GM12892 (cell line): ENCODE measurements at regions not wholly inside any gene's neighbourhood (a gene's known extent, or its start where the extent isn't known, plus 50 kb on each side); places are given as distances from the start of the nearest gene placed in this dataset.
A peak's percentile ranks its signal among the peaks of the same experiment; 100 is the strongest.
"Not testable (repeated sequence)": the region's sequence is repeated elsewhere in the genome, so short reads cannot be mapped to it uniquely, and the experiment has no call there.

ENCODE experiments used
- DNase-seq: peaks from one replicate; pipeline ENCODE4 v3.0.0; 2011; ENCODE audit not compliant: insufficient read length
- FAIRE-seq: peaks from 2 replicates; lab custom pipeline; 2011; peaks lifted over from hg19 to GRCh38; lab: Jason Lieb, UNC
- POLR2A ChIP-seq: IDR thresholded peaks from 2 replicates; pipeline ENCODE4 v1.6.1; 2011; ENCODE audit warnings: low read depth, low read length, control low read depth
- POLR2AphosphoS5 ChIP-seq: IDR thresholded peaks from 2 replicates; pipeline ENCODE4 v1.6.1; 2011; ENCODE audit warnings: low read depth, low read length, control low read depth
- TAF1 ChIP-seq: IDR thresholded peaks from 2 replicates; pipeline ENCODE4 v1.6.1; 2011; ENCODE audit warnings: low read depth, mild to moderate bottlenecking, control low read depth, low read length, borderline replicate concordance

DNA sequence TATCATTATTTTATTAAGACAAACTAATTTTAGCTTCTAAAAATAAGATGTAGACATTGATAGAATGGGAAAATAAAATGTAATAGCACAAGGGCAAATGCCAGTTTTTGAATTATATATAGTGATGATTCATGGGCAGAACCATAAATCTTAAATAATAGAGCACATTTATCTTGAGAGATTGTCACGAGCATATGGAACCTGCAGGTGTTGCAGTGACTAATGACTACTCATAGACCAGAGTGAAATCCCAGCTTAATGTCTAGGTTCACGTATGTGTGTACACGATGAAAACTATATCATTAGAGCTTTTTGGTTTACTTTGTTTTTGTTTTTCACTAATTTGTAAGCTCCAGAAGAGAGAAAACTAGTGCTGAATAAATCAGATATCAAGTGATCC is 150.2 kb upstream of the CACNA2D1 start:
- TF ChIP-seq POLR2A (no peak), POLR2AphosphoS5 (no peak), TAF1 (no peak)
- no peak for FAIRE-seq
- no peak for DNase-seq

DNA sequence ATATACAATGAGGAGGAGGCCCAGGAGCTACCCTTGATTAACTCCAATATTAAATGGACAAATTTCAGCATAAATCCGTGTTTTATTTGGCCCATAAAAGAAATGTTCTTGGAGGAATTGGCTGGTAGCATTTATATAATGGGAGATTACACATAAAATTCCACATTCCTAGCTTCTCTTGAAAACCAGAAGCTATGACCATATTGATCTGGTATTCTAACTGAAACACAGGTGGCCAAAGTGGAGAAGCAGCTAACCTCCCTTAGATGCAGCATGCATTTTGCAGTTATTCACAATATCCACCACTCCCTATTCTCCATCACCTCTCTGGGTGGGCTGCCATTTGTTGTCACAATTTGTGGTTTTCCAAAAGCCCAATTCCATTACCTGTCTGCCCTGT is 148.8 kb upstream of the CACNA2D1 start:
- TF ChIP-seq POLR2A = no peak
- TF ChIP-seq POLR2AphosphoS5 = no peak
- no peak for TF ChIP-seq TAF1
- DNase-seq (no peak), FAIRE-seq (no peak)

DNA sequence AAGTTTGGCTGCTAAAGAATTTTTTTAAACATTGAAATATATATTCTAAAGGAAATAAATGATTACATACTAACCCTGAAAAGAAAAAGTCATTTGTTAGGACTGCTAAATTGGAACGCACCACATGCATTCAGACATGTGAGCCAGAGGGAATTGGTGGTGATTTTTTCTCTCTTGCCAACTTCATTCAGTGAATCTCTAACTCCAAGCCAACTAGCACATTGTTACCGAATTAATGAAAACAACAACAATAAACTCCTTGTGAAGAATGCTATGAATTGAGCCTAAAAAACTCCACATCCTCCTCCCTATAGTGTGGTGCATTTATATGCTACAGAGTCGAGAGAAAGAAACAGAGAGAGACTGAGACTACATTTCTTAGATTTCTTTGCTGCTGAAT is 135.5 kb upstream of the CACNA2D1 start:
- DNase-seq (no peak), FAIRE-seq (no peak)
- TF ChIP-seq TAF1 (no peak), POLR2A (no peak), POLR2AphosphoS5 (no peak)

DNA sequence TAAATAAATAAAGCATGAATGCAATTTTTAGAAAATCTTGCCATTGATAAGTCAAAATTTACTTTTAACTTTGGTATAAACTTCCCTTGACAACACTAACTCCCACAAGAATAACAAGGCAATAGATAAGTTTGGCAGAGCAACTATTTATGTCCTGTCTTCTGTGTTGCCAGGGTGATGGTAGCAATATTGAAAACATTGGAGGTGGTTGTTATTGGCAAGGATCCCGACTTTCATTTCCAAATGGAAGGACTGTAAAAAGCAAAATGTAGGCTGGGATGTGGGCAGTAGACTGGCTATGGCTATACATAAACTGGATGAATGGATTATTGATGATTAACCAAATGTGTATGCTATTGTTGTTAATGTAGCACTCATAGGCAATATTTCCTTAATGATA is 134.9 kb upstream of the CACNA2D1 start:
- TF ChIP-seq POLR2A = no peak
- TF ChIP-seq TAF1 = no peak
- TF ChIP-seq POLR2AphosphoS5 = no peak
- DNase-seq (no peak), FAIRE-seq (no peak)

DNA sequence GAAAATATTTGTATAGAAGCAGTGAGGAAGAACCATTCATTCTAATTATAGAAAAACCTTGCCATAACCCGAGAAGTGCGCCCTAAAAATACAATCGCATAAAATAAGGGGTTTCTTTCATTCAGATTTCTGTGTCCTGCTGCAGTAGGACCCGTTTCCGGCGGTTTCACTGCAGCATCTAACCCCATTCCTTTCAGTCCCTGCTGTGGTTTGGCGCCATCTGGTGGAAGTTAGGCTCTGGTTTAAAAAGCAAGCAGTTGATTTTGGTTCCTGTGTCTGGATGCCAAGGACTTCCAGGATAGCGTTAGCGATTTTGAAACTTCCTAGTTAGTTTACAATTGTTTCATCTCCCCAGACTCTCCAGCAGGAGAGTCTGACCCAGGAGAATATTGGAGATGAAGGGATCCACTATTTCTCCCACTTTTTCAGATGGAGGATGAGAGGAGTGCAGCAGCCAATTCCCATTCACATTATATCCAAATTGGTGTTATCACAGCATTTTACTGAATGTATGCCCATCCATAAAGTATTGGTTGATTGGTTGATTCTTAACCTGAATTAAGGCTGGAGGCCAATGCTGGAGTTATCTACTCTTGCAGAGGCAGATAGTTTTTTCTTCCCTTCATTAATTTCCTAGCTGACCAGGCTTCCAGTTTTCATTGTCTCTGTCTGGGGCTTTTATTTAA is 128.8 kb upstream of the CACNA2D1 start:
- DNase-seq (peak; percentile 18), FAIRE-seq (peak; percentile 85)
- no peak for TF ChIP-seq TAF1
- no peak for TF ChIP-seq POLR2AphosphoS5
- no peak for TF ChIP-seq POLR2A

DNA sequence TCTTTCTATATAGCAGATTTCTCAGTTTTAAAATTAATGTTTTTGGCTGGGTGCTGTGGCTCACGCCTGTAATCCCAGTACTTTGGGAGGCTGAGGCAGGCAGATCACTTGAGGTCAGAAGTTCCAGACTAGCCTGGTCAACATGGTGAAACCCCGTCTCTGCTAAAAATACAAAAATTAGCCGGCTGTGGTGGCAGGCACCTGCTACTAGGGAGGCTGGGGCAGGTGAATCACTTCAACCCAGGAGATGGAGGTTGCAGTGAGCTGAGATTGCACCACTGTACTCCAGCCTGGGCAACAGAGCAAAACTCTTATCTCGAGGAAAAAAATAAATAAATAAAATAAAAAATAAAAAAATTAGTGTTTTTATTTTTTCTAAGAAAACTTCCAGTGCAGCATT is 127.5 kb upstream of the CACNA2D1 start:
- DNase-seq, FAIRE-seq: not testable (repeated sequence)

DNA sequence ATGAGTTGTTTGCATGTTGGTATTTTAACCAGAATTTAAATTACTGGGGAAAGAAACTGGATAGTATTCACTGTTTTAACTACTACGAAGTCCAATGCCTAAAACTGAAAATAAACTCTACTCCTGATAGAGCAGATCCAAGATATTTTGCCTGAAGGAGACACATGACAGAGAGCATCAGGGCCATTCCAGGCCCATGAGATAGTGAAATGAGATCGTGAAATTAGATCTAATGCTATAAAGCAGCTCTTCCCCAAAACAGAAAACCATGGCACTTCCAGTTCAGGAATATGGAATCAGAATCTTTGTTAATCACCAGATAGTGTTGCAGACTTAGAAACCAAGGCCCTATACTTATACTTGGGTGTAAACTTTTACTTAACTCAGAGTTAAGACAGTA is 124.3 kb upstream of the CACNA2D1 start:
- FAIRE-seq (no peak), DNase-seq (no peak)

DNA sequence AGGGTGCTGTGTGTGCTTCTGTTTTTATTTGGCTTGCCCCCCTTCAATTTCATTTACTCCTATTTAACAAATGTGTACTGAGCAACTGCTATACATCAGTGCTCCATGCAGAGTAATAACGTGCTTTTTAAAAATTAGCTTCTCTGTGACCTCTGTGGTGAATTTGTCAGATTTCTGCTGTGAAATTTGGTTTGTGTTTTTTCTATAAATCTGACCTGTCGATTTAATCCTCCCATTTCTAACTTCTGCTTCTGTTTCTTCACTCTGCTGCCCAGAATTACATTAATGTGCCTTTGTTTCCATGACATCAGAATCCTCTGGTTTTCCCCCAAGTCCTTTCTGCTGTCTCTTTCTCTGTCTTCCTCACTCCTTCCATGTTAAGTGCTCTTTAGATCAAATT is 123.8 kb upstream of the CACNA2D1 start:
- FAIRE-seq = peak; percentile 58
- TF ChIP-seq POLR2A (no peak), POLR2AphosphoS5 (no peak), TAF1 (no peak)
- DNase-seq = no peak

More for the DNA sequence above, 124.3 kb upstream of the CACNA2D1 start:
- TF ChIP-seq TAF1 (no peak), POLR2A (no peak), POLR2AphosphoS5 (no peak)

DNA sequence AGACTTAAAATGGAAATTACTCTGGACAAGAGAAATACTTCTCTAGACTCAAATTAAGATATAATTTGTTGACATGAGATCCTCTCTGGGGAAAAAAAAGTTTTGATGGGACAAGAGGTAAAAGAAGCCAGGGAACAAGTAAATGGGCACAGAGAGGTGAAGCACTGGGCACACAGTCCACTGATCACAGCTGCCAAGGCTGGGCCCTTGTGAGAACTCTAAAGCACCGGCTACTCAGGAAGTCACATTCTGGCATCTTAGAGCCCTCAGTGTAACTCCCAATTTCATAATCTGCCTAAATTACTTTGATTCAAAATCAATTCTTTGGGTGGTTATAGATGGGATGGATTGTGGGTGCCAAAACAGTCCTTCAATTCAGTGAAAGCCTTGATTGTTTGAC is 123.2 kb upstream of the CACNA2D1 start:
- TF ChIP-seq POLR2A = no peak
- TF ChIP-seq TAF1 = no peak
- no peak for TF ChIP-seq POLR2AphosphoS5
- DNase-seq (no peak), FAIRE-seq (no peak)

DNA sequence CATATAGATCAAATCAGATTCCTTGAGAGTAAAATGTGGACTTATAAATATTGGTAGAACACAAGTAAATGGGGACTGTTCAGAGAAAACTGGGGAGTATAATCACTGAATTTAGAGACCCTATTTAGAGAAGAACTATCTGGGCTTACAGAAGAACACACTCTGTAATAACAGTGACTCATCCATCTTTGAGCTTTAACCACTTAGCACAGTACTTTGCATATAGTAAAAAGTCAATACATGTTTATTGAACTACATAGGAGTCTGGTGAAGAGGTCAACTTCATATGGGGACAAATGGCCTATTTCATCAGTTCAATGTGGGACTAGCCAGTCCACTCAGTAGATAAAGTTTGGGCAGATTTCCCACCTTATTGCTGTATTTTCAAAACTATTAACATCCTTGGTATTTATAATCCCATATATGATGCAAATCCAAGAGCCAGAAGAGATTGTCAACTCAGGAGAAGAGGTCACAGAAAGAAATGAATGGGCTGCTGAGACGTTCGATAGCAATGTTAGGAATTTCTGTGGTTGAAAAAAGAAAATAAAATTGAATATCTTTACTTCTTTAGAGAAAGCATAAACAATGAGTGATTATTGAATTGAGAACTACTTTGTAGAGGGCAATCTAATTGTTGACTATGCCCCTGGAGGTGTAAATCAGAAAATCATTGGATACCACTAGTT is 119.3 kb upstream of the CACNA2D1 start:
- DNase-seq (no peak), FAIRE-seq (peak; percentile 38)
- TF ChIP-seq POLR2AphosphoS5 (no peak), POLR2A (no peak), TAF1 (no peak)

DNA sequence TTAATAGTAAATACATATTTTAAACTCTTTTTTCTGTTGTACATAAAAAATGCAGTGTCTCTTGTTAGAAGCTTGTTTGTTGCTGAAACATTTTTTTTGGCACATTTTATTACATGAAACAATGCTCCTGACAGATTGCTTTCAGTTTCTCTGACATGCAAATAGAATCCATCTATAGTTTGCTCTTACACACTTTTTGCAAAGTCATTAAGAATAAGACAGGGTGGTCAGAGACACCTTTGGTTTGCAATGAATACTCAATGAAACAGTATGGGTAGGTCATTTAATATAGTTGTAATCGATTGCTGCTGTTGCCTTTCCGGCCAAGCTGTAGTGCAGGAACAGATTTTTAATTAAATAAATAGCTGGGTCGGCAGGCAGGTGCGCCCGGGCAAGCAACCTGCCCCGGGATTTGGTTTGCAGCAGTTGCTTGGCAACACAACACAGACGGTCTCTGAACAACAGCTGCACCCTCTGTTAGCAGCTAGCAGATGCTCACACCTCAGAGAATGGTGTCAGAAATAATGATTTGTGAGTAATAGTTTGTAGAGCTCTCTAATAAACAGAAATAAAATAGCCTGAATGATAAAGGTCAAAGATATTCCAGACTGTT is 115.7 kb upstream of the CACNA2D1 start:
- FAIRE-seq (peak; percentile 33), DNase-seq (no peak)
- TF ChIP-seq TAF1 (no peak), POLR2A (no peak)

DNA sequence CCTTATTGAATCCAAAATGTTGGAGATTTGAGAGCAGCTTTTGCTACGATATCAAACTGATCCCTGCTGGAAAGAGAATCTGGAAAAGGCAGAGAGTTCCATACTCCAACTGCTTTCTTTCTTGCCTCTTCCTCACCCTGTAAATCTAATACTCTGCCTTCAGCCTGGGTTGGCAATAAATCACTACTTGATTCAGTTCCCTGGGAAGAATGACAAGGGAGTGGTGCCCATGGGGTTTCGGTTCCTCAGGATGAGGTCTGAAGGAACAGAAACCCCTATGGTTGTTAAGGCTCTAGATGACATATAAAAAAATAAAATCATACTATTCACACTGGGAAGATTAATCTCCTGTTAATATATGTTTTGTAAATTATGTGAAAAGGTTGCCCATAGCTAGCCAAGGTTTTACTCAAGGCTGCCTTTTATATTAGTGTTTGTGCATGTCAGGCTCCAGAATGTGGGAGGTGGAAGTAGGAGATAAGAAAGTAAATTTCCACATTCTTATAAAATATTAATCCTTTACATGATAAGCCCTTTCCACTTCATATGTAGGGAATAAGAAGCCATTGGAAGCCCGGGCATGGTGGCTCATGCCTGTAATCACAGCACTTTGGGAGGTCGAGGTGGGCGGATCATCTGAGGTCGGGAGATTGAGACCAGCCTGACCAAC is 106.2 kb upstream of the CACNA2D1 start:
- no peak for DNase-seq
- TF ChIP-seq POLR2A (no peak), TAF1 (no peak), POLR2AphosphoS5 (no peak)
- no peak for FAIRE-seq

DNA sequence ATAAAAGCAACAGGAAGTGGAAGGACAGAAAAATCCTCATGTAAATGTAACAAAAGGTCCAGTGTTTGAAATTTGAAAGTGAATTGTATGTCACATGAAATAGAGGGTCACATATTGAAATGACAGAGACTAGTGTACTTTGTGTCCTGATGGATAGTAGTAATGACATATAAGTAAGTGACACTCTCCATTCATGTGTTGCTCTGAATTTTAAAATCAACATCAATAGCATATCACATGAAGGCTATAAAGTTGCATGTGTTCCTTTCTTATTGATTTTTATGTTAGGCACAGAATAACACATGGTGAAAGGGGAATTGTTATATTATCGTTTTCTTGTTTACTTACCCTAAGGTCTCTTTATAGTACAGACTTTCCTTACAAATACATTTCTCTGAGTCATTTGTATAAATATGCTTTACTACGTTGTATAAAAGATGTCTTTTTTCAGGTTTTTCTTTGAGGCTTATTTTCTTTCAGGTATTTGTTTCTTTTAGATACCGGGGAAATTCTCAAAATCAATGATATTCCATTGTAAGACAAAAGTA is 104.6 kb upstream of the CACNA2D1 start:
- DNase-seq (no peak), FAIRE-seq (no peak)
- TF ChIP-seq POLR2A = no peak
- TF ChIP-seq POLR2AphosphoS5 = no peak
- TF ChIP-seq TAF1 = no peak
